PC-9 (cell line): ENCODE measurements at regions not wholly inside any gene's neighbourhood (a gene's known extent, or its start where the extent isn't known, plus 50 kb on each side); places are given as distances from the start of the nearest gene placed in this dataset.

Experiments
- BruUV-seq: library from RNA; stranded (reverse); fragments of 400-500 nt; replicated peaks from 2 replicates; lab custom pipeline; 2021; lab: Mats Ljungman, UMichigan
- CTCF ChIA-PET: fragments of 300-600 bp; sonication (Branson Sonifier 250); formaldehyde crosslinking; loops from one replicate; lab custom pipeline; 2022; ENCODE audit warnings: antibody characterized with exemption; lab: Charles Lee
- POLR2A ChIA-PET: fragments of 300-600 bp; sonication (Branson Sonifier 250); formaldehyde crosslinking; loops from one replicate; lab custom pipeline; 2022; ENCODE audit warnings: antibody characterized with exemption; ENCODE audit not compliant: unreplicated experiment; lab: Charles Lee
- DNase-seq, 2 experiments: peaks; one replicate each; pipeline versions ENCODE4 v3.0.0 to v3.0.0-alpha.2; 2015 to 2022; ENCODE audit warnings: mixed read lengths in 1 of 2
- H2AFZ ChIP-seq: fragments of 200-600 bp; sonication (generic); 2 replicates; pipeline ENCODE4 v1.8.1; 2017; ENCODE audit warnings: antibody characterized with exemption
- H3F3A ChIP-seq: fragments of 200-600 bp; sonication (generic); 2 replicates; pipeline ENCODE4 v1.8.1; 2017; ENCODE audit warnings: antibody characterized with exemption, mild to moderate bottlenecking, low read depth; ENCODE audit not compliant: insufficient read depth
- H3K27ac ChIP-seq: fragments of 200-600 bp; sonication (generic); 2 replicates; pipeline ENCODE4 v1.6.1; 2016; ENCODE audit warnings: mixed run types
- H3K27me3 ChIP-seq: fragments of 200-600 bp; sonication (generic); 2 replicates; pipeline ENCODE4 v1.6.1; 2016; ENCODE audit warnings: low read depth, mixed run types; ENCODE audit not compliant: insufficient read depth
- H3K36me3 ChIP-seq: fragments of 200-600 bp; sonication (generic); 2 replicates; pipeline ENCODE4 v1.6.1; 2016; ENCODE audit warnings: low read depth, mixed run types
- H3K4me1 ChIP-seq: fragments of 200-600 bp; sonication (generic); replicated peaks from 2 replicates; pipeline ENCODE4 v1.6.1; 2016; ENCODE audit warnings: mixed run types; ENCODE audit not compliant: insufficient read depth
- H3K4me2 ChIP-seq: fragments of 200-600 bp; sonication (generic); 2 replicates; pipeline ENCODE4 v1.6.1; 2017; ENCODE audit warnings: mixed run types
- H3K4me3 ChIP-seq: fragments of 200-600 bp; sonication (generic); 2 replicates; pipeline ENCODE4 v1.6.1; 2016; ENCODE audit warnings: mixed run types
- H3K79me2 ChIP-seq: fragments of 200-600 bp; sonication (generic); 2 replicates; pipeline ENCODE4 v1.6.1; 2017; ENCODE audit warnings: low read depth, mixed run types
- H3K9me2 ChIP-seq: fragments of 200-600 bp; sonication (generic); 2 replicates; pipeline ENCODE4 v1.8.1; 2017; ENCODE audit warnings: mild to moderate bottlenecking; ENCODE audit not compliant: insufficient read depth
- H3K9me3 ChIP-seq: fragments of 200-600 bp; sonication (generic); 2 replicates; pipeline ENCODE4 v1.8.1; 2016; ENCODE audit warnings: low read depth; ENCODE audit not compliant: insufficient read depth
- H4K20me1 ChIP-seq: fragments of 200-600 bp; sonication (generic); 2 replicates; pipeline ENCODE4 v1.8.1; 2017; ENCODE audit not compliant: insufficient read depth
- CTCF ChIP-seq: fragments of 200-600 bp; sonication (generic); conservative IDR thresholded peaks from 2 replicates; pipeline ENCODE4 v1.6.1; 2017; ENCODE audit warnings: mixed run types, antibody characterized with exemption, mild to moderate bottlenecking, moderate library complexity
- EZH2 ChIP-seq: fragments of 200-600 bp; sonication (generic); IDR thresholded peaks from 2 replicates; pipeline ENCODE4 v1.8.0; 2017; ENCODE audit warnings: antibody characterized with exemption, low read depth
- intact Hi-C: fragments of 100-400 bp; cut with micrococcal nuclease; formaldehyde crosslinking; loops from one replicate; pipeline ENCODE4 v1.10.0; 2022; ENCODE audit not compliant: unreplicated experiment

GRCh38 chr5:99334936-99335335 lies 406.1 kb upstream of the CHD1 start:
- Histone ChIP-seq H3K4me1 (no peaks in the 10 kb centered on the region), H3K4me3 (no peak overlapping the region), H3K79me2 (no peaks in the 10 kb centered on the region), H3K4me2 (no peak overlapping the region), H2AFZ (no peak overlapping the region), H3K27me3 (no peaks in the 10 kb centered on the region), H3K36me3 (no peaks in the 10 kb centered on the region), H3K9me3 (no peaks in the 10 kb centered on the region), H3K9me2 (no peaks in the 10 kb centered on the region), H4K20me1 (no peaks in the 10 kb centered on the region), H3K27ac (no peak overlapping the region), H3F3A (no peaks in the 10 kb centered on the region)
- BruUV-seq = no TSS peak
- TF ChIP-seq EZH2 = no peak
- no peak for DNase-seq
- intact Hi-C loops = no loop called here
- ChIA-PET CTCF (no interaction called here), POLR2A (no interaction called here)

DNA sequence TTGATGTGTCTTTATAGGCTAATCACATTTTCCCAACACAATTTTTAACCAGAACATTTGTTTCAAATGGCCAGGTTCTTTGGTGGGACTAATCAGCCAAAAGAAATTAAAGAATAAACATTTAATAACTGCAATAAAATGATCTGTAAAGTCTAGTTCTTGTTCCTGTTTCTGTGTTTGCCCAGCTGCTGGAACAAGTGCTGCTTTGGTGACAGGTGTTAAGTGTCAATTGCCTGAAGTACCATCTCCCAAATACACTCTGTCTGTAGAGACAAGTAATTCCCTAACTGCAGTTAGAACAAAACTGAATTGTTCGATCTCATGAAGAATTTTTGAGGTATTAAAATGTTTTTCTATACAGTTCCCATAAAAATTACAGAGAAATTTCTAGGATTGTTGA lies 402.3 kb upstream of the CHD1 start:
- H4K20me1 ChIP-seq = no peaks in the 10 kb centered on the region
- H3K4me3 ChIP-seq = no peak overlapping the region
- ChIA-PET POLR2A (no interaction called here), CTCF (no interaction called here)
- DNase-seq = no peak
- H3K4me1 ChIP-seq = no peaks in the 10 kb centered on the region
- no peak overlapping the region for H2AFZ ChIP-seq
- no peaks in the 10 kb centered on the region for H3K27me3 ChIP-seq
- H3F3A ChIP-seq = no peaks in the 10 kb centered on the region
- TF ChIP-seq EZH2 = no peak
- no peak for TF ChIP-seq CTCF
- H3K9me3 ChIP-seq = no peaks in the 10 kb centered on the region
- no peaks in the 10 kb centered on the region for H3K79me2 ChIP-seq
- no peaks in the 10 kb centered on the region for H3K36me3 ChIP-seq
- BruUV-seq = no TSS peak
- intact Hi-C loops = no loop called here
- no peak overlapping the region for H3K27ac ChIP-seq
- H3K9me2 ChIP-seq = no peaks in the 10 kb centered on the region
- H3K4me2 ChIP-seq = no peak overlapping the region

DNA sequence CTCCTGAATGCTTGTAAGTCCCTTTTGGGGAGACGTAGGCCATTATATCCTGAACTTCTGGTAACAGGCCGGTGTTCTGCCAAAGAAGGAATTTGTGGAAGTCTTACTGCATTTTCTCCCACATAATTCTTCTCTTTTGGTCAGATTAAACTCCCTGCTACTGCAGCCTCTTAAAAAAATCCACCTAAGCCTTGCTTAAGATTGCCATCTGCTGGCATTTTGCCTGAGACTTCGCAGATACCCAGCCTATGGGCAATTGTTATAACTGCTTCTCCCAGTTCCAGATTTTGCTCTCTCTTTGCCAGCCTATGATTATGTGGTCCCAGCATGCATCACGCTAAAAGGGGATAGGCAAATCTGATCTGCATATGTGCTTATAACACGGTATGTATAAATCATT lies 391.6 kb upstream of the CHD1 start:
- Histone ChIP-seq H3K4me3 (no peak overlapping the region), H3K4me1 (no peaks in the 10 kb centered on the region), H3K27me3 (no peaks in the 10 kb centered on the region), H3K36me3 (no peaks in the 10 kb centered on the region), H3K27ac (no peak overlapping the region), H3K79me2 (no peaks in the 10 kb centered on the region), H3K4me2 (no peak overlapping the region), H4K20me1 (no peaks in the 10 kb centered on the region), H3F3A (no peaks in the 10 kb centered on the region), H3K9me3 (no peaks in the 10 kb centered on the region), H3K9me2 (no peaks in the 10 kb centered on the region), H2AFZ (no peak overlapping the region)
- BruUV-seq = no TSS peak
- intact Hi-C loops = no loop called here
- no peak for TF ChIP-seq CTCF
- TF ChIP-seq EZH2 = no peak
- DNase-seq = peak in 1 of 2 experiments; percentile 3
- ChIA-PET POLR2A (no interaction called here), CTCF (no interaction called here)

DNA sequence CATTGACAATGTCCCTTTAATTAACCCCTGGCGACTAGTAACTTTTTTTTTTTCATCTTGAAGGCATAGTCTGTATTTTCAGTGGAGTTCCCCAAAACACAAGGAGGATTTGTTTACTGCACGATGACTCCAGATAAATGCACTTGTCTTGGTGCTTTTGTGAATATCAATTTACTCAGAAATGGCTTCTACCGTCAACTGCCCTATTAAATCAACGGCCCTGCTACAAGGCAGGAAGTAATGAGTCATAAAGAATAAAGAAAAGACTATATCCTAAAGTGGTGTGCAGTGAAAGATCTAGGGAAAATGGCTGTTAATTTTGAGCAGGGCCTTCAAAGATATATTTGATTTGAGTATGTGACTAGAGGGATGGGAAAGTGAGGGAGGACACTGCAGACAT lies 388.3 kb upstream of the CHD1 start:
- no peaks in the 10 kb centered on the region for H3K27me3 ChIP-seq
- no peaks in the 10 kb centered on the region for H3K9me3 ChIP-seq
- H3K36me3 ChIP-seq = no peaks in the 10 kb centered on the region
- ChIA-PET POLR2A (no interaction called here), CTCF (no interaction called here)
- H2AFZ ChIP-seq = no peak overlapping the region
- H3K9me2 ChIP-seq = no peaks in the 10 kb centered on the region
- H3F3A ChIP-seq = no peaks in the 10 kb centered on the region
- no peak for TF ChIP-seq EZH2
- TF ChIP-seq CTCF = no peak
- H3K4me1 ChIP-seq = no peaks in the 10 kb centered on the region
- no peaks in the 10 kb centered on the region for H3K79me2 ChIP-seq
- no peak for DNase-seq
- BruUV-seq = no TSS peak
- no peak overlapping the region for H3K27ac ChIP-seq
- H3K4me3 ChIP-seq = no peak overlapping the region
- H4K20me1 ChIP-seq = no peaks in the 10 kb centered on the region
- intact Hi-C loops = no loop called here
- H3K4me2 ChIP-seq = no peak overlapping the region
